Lower leg skin (tissue), 4 donors: ENCODE measurements at regions not wholly inside any gene's neighbourhood (a gene's known extent, or its start where the extent isn't known, plus 50 kb on each side); places are given as distances from the start of the nearest gene placed in this dataset.

ENCODE experiments used
- DNase-seq, 2 donors: peaks; one replicate each; pipeline ENCODE4 v3.0.0-alpha.2; 2019; ENCODE audit warnings: low spot score in 2 of 2
- H3K4me3 ChIP-seq: fragments of 200-600 bp; sonication (generic); 2 replicates; pipeline ENCODE4 v1.5.1; 2017; ENCODE audit warnings: mild to moderate bottlenecking, low read depth; ENCODE audit not compliant: poor library complexity, severe bottlenecking
- POLR2A ChIP-seq, 2 donors: fragments of 450-650 bp; IDR thresholded peaks; one replicate each; pipeline ENCODE4 v1.6.1; 2016 to 2017; ENCODE audit warnings: antibody characterized with exemption in 2 of 2, mild to moderate bottlenecking in 1 of 2, moderate library complexity in 1 of 2
- WGBS, 2 donors: methylation state at CpG; one replicate each; pipeline ENCODE4 v1.1.5; 2018; 5-methylcytosine and 5-hydroxymethylcytosine counted together
- intact Hi-C: fragments of 100-400 bp; cut with DNase I; formaldehyde crosslinking; loops from one replicate; pipeline ENCODE4 v1.15.0; 2023; ENCODE audit warnings: low total_unique reads
- TF ChIP-seq, protein P1 (sequence below), 3 donors: fragments of 450-650 bp; IDR thresholded peaks; one replicate each; pipeline ENCODE4 v1.5.1; 2016; ENCODE audit warnings: antibody characterized with exemption in 3 of 3, mild to moderate bottlenecking in 3 of 3, moderate library complexity in 2 of 3

DNA sequence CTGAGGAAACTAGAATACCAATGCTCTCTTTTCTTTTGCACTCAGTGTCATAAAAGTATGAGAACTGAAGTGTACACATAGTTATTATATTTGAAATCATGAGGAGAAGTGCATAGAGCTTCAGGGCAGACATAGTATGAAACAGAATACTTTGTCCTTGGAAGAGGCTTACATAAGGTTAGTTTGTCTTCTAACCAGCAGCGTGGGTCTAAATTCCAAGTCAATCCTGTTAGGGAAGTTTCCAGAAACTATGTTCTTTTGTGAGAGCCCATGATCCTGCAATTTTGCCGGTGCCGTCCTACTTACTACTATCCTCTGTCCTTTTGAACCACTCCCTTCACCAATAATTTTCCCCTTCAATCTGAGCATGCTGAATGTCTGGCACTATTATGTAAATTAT lies 156.2 kb downstream of the PABPC4L start:
- TF ChIP-seq, protein P1, sequence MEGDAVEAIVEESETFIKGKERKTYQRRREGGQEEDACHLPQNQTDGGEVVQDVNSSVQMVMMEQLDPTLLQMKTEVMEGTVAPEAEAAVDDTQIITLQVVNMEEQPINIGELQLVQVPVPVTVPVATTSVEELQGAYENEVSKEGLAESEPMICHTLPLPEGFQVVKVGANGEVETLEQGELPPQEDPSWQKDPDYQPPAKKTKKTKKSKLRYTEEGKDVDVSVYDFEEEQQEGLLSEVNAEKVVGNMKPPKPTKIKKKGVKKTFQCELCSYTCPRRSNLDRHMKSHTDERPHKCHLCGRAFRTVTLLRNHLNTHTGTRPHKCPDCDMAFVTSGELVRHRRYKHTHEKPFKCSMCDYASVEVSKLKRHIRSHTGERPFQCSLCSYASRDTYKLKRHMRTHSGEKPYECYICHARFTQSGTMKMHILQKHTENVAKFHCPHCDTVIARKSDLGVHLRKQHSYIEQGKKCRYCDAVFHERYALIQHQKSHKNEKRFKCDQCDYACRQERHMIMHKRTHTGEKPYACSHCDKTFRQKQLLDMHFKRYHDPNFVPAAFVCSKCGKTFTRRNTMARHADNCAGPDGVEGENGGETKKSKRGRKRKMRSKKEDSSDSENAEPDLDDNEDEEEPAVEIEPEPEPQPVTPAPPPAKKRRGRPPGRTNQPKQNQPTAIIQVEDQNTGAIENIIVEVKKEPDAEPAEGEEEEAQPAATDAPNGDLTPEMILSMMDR (IDR thresholded peaks at IDR 0.05) = no peak
- TF ChIP-seq POLR2A (IDR thresholded peaks at IDR 0.05) = no peak
- 87 to 92% methylated on average over 3 of the region's 3 CpGs for WGBS, 2 donors
- no peak overlapping the region for H3K4me3 ChIP-seq

DNA sequence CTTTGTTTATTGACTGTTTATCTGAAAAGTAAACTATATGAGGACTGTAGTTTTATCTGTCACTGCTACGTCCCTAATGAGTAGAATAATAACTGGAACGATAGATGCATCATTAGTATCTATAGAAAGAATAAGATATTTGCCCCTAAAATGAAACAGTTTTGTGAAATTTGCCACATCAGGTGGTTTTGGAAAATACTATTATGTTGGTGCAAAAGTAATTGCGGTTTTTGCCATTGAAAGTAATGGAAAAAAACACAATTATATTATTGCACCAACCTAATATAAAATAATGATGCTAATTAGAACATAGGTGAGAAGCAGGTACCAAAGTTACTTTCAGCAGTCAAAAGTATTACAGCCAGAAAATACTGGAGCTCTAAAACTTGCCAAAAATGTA lies 158.3 kb downstream of the PABPC4L start:
- H3K4me3 ChIP-seq = no peak overlapping the region
- TF ChIP-seq, protein P1 (IDR thresholded peaks at IDR 0.05) = no peak
- 79% methylated on average over 3 of the region's 3 CpGs for WGBS, 2 donors
- DNase-seq = no peak
- intact Hi-C loops = no loop called here

More for the DNA sequence above, 156.2 kb downstream of the PABPC4L start:
- intact Hi-C loops = no loop called here
- no peak for DNase-seq

GRCh38 chr4:134028421-134028820 lies 173.2 kb downstream of the PABPC4L start:
- DNase-seq = no peak
- no peak overlapping the region for H3K4me3 ChIP-seq
- intact Hi-C loops = no loop called here
- no peak for TF ChIP-seq POLR2A (IDR thresholded peaks at IDR 0.05)
- TF ChIP-seq, protein P1 (IDR thresholded peaks at IDR 0.05) = no peak

DNA sequence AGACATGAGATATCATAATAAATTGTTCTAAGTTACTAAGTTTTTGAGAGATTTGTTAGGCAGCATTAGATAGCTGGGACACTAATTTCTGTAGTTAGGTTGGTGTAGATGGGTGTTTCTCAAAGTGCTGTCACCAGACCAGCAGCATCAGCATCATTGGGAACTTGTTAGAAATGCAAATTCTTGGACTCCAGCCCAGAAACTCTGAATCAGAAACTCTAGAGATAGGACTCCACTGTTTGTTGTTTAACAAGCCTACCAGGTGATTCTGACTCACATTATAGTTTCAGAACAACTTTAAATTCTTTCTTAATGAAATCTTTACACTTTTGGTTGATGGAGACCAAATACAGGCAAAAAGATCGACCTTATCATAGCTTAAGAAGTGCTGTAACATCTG lies 173.7 kb downstream of the PABPC4L start:
- 64 to 86% methylated on average over 1 of the region's 1 CpG for WGBS, 2 donors
- DNase-seq = no peak
- intact Hi-C loops = no loop called here
- H3K4me3 ChIP-seq = no peak overlapping the region
- no peak for TF ChIP-seq POLR2A (IDR thresholded peaks at IDR 0.05)
- TF ChIP-seq, protein P1 (IDR thresholded peaks at IDR 0.05) = no peak

DNA sequence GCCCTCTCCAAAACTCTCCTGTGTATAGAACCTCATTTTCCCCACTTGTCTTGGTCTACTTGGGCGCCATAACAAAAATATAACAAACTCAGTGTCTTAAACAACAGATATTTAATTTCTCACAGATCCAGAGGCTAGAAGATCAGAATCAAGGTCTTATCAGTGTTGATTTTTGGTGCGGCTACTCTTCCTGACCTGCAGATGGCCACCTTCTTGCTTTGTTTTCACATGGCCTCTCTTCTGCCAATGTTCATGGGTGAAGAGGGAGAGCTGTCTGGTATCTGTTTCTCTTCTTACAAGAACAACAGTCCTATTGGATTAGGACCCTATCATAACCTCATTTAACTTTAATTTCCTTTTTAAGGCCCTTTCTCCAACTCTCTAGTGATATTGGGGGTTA lies 177.3 kb downstream of the PABPC4L start:
- 92 to 93% methylated on average over 2 of the region's 2 CpGs for WGBS, 2 donors
- TF ChIP-seq POLR2A (IDR thresholded peaks at IDR 0.05) = no peak
- TF ChIP-seq, protein P1 (IDR thresholded peaks at IDR 0.05) = no peak
- intact Hi-C loops = no loop called here
- H3K4me3 ChIP-seq = no peak overlapping the region
- DNase-seq = no peak

GRCh38 chr4:134019657-134020056 lies 181.9 kb downstream of the PABPC4L start:
- TF ChIP-seq POLR2A (IDR thresholded peaks at IDR 0.05) = no peak
- intact Hi-C loops = no loop called here
- H3K4me3 ChIP-seq = no peak overlapping the region
- WGBS, 2 donors = 35 to 41% methylated on average over 1 of the region's 1 CpG
- no peak for DNase-seq
